SK-N-SH treated with all-trans-retinoic acid at 6 μM for 48 hours (cell line): ENCODE measurements at regions not wholly inside any gene's neighbourhood (a gene's known extent, or its start where the extent isn't known, plus 50 kb on each side); places are given as distances from the start of the nearest gene placed in this dataset.

Source experiments
- ATAC-seq: fragments of 200-7000 bp; cut with Tn5 transposase; 3 replicates; pipeline ENCODE4 v1.9.1; 2020; ENCODE audit warnings: mild to moderate bottlenecking, moderate library complexity
- BACH2 ChIP-seq: fragments of 250-450 bp; sonication (Bioruptor Pico); IDR thresholded peaks from 2 replicates; pipeline ENCODE4 v1.9.0; 2021; ENCODE audit warnings: mild to moderate bottlenecking, borderline replicate concordance
- CSRNP3 ChIP-seq: fragments of 250-450 bp; sonication (Bioruptor Pico); IDR thresholded peaks from 2 replicates; pipeline ENCODE4 v1.5.1; 2021; ENCODE audit warnings: mild to moderate bottlenecking, moderate library complexity
- ESRRG ChIP-seq: fragments of 250-450 bp; sonication (Bioruptor Pico); IDR thresholded peaks from 2 replicates; pipeline ENCODE4 v1.6.1; 2021; ENCODE audit warnings: mild to moderate bottlenecking
- ISL1 ChIP-seq: fragments of 250-450 bp; sonication (Bioruptor Pico); IDR thresholded peaks from 2 replicates; pipeline ENCODE4 v2.1.2; 2022; ENCODE audit warnings: mild to moderate bottlenecking, moderate library complexity
- OSR1 ChIP-seq: fragments of 250-450 bp; sonication (Bioruptor Pico); IDR thresholded peaks from 2 replicates; pipeline ENCODE4 v1.8.0; 2022; ENCODE audit warnings: moderate library complexity, mild to moderate bottlenecking, inconsistent platforms
- PATZ1 ChIP-seq: fragments of 250-450 bp; sonication (Bioruptor Pico); IDR thresholded peaks from 2 replicates; pipeline ENCODE4 v1.8.0; 2020; ENCODE audit warnings: mild to moderate bottlenecking, moderate library complexity, borderline replicate concordance
- POU6F1 ChIP-seq: fragments of 250-450 bp; sonication (Bioruptor Pico); IDR thresholded peaks from 2 replicates; pipeline ENCODE4 v1.8.0; 2021; ENCODE audit warnings: low read depth, mild to moderate bottlenecking, moderate library complexity, borderline replicate concordance
- TCF4 ChIP-seq: fragments of 250-450 bp; sonication (Bioruptor Pico); IDR thresholded peaks from 2 replicates; pipeline ENCODE4 v1.8.0; 2021; ENCODE audit warnings: mild to moderate bottlenecking, moderate library complexity, borderline replicate concordance
- TOX ChIP-seq: fragments of 250-450 bp; sonication (Bioruptor Pico); IDR thresholded peaks from 2 replicates; pipeline ENCODE4 v1.8.0; 2021; ENCODE audit warnings: mild to moderate bottlenecking, moderate library complexity, borderline replicate concordance
- TSHZ2 ChIP-seq: fragments of 250-450 bp; sonication (Bioruptor Pico); IDR thresholded peaks from 2 replicates; pipeline ENCODE4 v1.5.0; 2020; ENCODE audit warnings: mild to moderate bottlenecking, moderate library complexity
- ZC3H10 ChIP-seq: fragments of 250-450 bp; sonication (Bioruptor Pico); IDR thresholded peaks from 2 replicates; pipeline ENCODE4 v1.5.1; 2021; ENCODE audit warnings: mild to moderate bottlenecking, moderate library complexity
- ZFP3 ChIP-seq: fragments of 250-450 bp; sonication (Bioruptor Pico); IDR thresholded peaks from 2 replicates; pipeline ENCODE4 v1.5.0; 2020; ENCODE audit warnings: mild to moderate bottlenecking, moderate library complexity
- ZFP30 ChIP-seq: fragments of 450-650 bp; formaldehyde crosslinking; IDR thresholded peaks from 2 replicates; pipeline ENCODE4 v1.5.0; 2022; ENCODE audit warnings: mild to moderate bottlenecking, moderate library complexity
- ZNF565 ChIP-seq: fragments of 450-650 bp; formaldehyde crosslinking; conservative IDR thresholded peaks from 2 replicates; pipeline ENCODE4 v1.5.0; 2020; ENCODE audit warnings: low read depth, mild to moderate bottlenecking, moderate library complexity
- ZNF70 ChIP-seq: fragments of 450-650 bp; formaldehyde crosslinking; IDR thresholded peaks from 2 replicates; pipeline ENCODE4 v1.5.0; 2020; ENCODE audit warnings: mild to moderate bottlenecking, moderate library complexity
- ZNF8 ChIP-seq: fragments of 450-650 bp; formaldehyde crosslinking; IDR thresholded peaks from 2 replicates; pipeline ENCODE4 v1.5.0; 2020; ENCODE audit warnings: mild to moderate bottlenecking, moderate library complexity

- no peak for TF ChIP-seq POU6F1 (CRISPR knock-in tag)
- TF ChIP-seq, all 23 proteins: peak for 0
These were observed 441.3 kb upstream of the ADAMTSL1 start (continued) for GRCh38 chr9:18032636-18033035.

- no peak for TF ChIP-seq BACH2 (CRISPR knock-in tag)
- no peak for TF ChIP-seq TOX
- TF ChIP-seq ZNF70 (CRISPR knock-in tag): no peak
- no peak for TF ChIP-seq ISL1
- TF ChIP-seq TSHZ2 (CRISPR knock-in tag): no peak
- TF ChIP-seq TCF4 (CRISPR knock-in tag): no peak
- no peak for TF ChIP-seq OSR1 (CRISPR knock-in tag)
- no peak for TF ChIP-seq ESRRG (CRISPR knock-in tag)
- no peak for ATAC-seq
These were observed 437.3 kb upstream of the ADAMTSL1 start for GRCh38 chr9:18036422-18037187.

GRCh38 chr9:18037981-18038380 is 436.0 kb upstream of the ADAMTSL1 start:
- TF ChIP-seq OSR1 (CRISPR knock-in tag) (no peak), ZFP3 (no peak), ZNF8 (no peak), ISL1 (no peak), ZNF565 (no peak)
- no peak for ATAC-seq

- TF ChIP-seq CSRNP3 (CRISPR knock-in tag) (no peak), TOX (no peak), PATZ1 (CRISPR knock-in tag) (no peak), ZNF565 (no peak), ESRRG (CRISPR knock-in tag) (no peak), BACH2 (CRISPR knock-in tag) (no peak), OSR1 (CRISPR knock-in tag) (no peak), ZFP30 (CRISPR knock-in tag) (no peak), ZC3H10 (no peak)
- ATAC-seq: no peak
These were observed 433.6 kb upstream of the ADAMTSL1 start for GRCh38 chr9:18040327-18040726.

GRCh38 chr9:18043978-18044377 is 430.0 kb upstream of the ADAMTSL1 start:
- ATAC-seq: no peak

More at GRCh38 chr9:18043978-18044377, 430.0 kb upstream of the ADAMTSL1 start:
- TF ChIP-seq ZNF8 (no peak), ZNF565 (no peak), ZNF70 (CRISPR knock-in tag) (no peak), TSHZ2 (CRISPR knock-in tag) (no peak), OSR1 (CRISPR knock-in tag) (no peak)
